ENCODE measurements at regions not wholly inside any gene's neighbourhood (a gene's known extent, or its start where the extent isn't known, plus 50 kb on each side); places are given as distances from the start of the nearest gene placed in this dataset.

DNA sequence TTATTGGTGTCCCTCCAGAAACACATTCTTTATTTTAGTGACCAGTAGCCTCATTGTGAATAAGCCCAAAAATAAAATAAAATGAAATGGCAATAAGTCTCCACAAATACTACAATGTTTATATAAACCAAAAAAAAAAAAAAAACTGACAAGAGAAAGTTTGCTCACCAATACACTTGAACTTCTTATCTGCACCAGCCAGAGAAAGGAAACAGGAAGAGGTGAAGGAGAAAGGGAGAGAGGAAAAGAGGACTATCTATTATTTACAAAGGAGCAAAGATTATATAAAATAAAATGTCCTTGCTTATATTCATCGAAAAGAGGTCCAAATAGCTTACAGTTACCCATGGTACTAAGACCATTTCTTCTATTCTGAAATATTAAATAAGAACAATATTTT is 176.4 kb upstream of the CCNG1 start:
- TF ChIP-seq, protein P1, sequence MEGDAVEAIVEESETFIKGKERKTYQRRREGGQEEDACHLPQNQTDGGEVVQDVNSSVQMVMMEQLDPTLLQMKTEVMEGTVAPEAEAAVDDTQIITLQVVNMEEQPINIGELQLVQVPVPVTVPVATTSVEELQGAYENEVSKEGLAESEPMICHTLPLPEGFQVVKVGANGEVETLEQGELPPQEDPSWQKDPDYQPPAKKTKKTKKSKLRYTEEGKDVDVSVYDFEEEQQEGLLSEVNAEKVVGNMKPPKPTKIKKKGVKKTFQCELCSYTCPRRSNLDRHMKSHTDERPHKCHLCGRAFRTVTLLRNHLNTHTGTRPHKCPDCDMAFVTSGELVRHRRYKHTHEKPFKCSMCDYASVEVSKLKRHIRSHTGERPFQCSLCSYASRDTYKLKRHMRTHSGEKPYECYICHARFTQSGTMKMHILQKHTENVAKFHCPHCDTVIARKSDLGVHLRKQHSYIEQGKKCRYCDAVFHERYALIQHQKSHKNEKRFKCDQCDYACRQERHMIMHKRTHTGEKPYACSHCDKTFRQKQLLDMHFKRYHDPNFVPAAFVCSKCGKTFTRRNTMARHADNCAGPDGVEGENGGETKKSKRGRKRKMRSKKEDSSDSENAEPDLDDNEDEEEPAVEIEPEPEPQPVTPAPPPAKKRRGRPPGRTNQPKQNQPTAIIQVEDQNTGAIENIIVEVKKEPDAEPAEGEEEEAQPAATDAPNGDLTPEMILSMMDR (IDR thresholded peaks at IDR 0.05; ENCODE audit: insufficient read depth, low read length, poor library complexity, severe bottlenecking): no peak
- TF ChIP-seq EZH2phosphoT487 (conservative IDR thresholded peaks at IDR 0.05; ENCODE audit: low read length): no peak

All from SU-DHL-6 (cell line).